HG03135 (cell line): ENCODE measurements at regions not wholly inside any gene's neighbourhood (a gene's known extent, or its start where the extent isn't known, plus 50 kb on each side); places are given as distances from the start of the nearest gene placed in this dataset.

ENCODE experiments used
- ATAC-seq: cut with Tn5 transposase; IDR thresholded peaks from one replicate; pipeline ENCODE4 v1.9.1; 2021; ENCODE audit warnings: mild to moderate bottlenecking, moderate library complexity; ENCODE audit not compliant: unreplicated experiment

DNA sequence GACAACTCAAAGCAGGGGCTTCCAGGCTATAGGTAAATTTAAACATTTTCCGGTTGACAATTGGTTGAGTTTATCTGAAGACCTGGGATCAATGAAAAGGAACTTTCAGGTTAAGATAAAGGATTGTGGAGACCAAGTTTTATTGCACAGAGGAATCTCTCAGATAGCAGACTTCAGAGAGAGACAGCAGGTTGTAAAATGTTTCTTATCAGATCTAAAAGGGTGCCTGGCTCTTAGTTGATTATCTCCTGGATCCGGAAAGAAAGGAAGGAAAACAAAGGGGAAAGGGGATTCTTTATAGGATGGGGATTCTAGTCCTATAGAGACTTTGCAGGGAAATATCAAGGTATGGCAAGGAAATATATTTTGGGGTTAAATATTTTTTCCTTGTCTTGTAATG, 951.3 kb upstream of the SEMA6D start:
- ATAC-seq: no peak

DNA sequence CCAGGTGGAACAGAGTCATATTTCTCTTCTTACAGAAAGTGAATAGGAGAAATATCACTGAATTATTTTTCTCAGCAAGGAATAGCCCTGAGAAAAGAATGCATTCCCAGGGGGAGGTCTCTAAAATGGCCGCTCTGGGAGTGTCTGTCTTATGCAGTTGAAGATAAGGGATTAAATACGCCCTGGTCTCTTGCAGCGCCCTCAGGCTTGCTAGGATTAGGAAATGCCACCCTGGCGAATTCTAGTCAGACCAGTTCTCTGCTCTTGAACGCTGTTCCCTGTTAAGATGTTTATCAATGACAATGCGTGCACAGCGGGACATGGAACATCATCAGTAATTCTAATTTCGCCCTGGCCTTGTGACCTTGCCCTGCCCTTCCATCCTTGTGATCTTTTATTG, 949.0 kb upstream of the SEMA6D start:
- ATAC-seq: no peak

DNA sequence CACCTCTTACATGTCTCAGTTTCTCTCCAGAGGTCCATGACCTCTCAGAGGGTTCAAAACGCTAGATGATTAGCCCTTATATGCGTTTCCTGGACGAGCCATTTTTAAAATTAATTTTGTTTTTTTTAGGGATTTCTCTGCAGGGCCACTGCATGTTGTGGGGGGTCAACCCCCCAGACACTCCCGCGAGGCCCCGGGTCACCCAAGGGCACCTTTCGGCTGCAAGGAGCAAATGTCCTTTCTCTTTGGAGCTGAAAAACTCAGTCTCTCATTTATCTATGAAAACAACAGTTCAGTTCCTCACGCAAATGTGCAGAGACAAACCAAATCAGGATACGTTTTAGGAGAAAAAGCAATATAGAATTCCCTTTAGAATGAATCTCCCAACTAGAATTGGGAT, 944.3 kb upstream of the SEMA6D start:
- no peak for ATAC-seq

DNA sequence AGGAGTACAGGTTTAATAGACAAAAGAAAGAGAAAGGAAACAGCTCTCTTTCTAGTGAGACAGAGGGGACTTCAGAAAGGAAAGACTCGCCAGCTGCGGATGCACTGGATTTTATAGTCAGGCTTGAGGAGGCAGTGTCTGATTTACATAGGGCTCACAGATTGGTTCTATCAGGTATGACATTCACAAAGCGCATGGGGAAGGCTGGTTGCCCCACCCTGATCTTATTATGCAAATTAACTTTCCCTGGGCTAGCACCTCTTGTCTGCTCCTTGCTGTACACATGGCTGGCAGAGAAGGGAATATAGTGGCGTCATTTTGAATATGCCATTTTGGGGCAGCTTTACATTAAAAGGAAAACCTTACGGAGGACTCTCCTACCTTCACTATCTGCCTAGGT, 938.4 kb upstream of the SEMA6D start:
- ATAC-seq: no peak

- no peak for ATAC-seq
Observed at GRCh38 chr15:46786590-46787285, 930.6 kb upstream of the SEMA6D start.

DNA sequence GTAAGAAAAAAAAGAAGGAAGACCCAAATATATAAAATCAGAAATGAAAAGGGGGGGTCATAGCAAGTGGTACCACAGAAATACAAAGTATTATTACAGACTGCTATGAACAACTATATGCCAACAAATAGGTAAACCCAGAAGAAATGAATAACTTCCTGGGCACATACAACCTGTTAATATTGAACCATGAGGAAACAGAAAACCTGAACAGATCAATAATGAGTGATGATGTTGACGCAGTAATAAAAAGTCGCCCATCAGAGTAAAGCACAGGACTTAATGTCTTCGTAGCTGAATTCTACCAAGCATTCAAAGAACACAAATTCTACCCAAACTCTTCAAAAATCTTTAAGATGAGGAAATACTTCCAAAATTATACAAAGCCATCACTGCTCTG, 921.6 kb upstream of the SEMA6D start:
- no peak for ATAC-seq

DNA sequence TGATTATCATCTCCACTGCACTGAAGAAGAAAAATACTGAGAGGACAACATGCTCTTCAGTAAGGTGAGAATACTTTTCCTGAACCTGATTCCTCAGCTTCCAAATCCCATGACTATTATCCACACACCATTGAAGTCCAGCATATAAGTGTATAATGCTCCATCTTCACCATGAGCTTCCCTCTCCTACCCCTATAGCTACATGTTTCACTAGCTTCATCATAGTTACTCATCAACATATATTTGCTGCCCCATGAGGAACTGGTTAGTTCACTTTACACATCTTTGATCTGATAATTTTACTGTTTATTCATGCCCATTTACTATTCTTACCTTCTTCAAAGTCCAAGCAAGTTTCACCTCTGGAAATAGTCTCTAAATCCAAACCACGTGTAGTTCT, 908.5 kb upstream of the SEMA6D start:
- ATAC-seq: no peak

GRCh38 chr15:46815240-46815639, 902.1 kb upstream of the SEMA6D start:
- no peak for ATAC-seq

GRCh38 chr15:46815765-46816164, 901.5 kb upstream of the SEMA6D start:
- no peak for ATAC-seq

- no peak for ATAC-seq
Observed at GRCh38 chr15:46848704-46849103, 868.6 kb upstream of the SEMA6D start.

- ATAC-seq: no peak
Observed at GRCh38 chr15:46853600-46853999, 863.7 kb upstream of the SEMA6D start.

DNA sequence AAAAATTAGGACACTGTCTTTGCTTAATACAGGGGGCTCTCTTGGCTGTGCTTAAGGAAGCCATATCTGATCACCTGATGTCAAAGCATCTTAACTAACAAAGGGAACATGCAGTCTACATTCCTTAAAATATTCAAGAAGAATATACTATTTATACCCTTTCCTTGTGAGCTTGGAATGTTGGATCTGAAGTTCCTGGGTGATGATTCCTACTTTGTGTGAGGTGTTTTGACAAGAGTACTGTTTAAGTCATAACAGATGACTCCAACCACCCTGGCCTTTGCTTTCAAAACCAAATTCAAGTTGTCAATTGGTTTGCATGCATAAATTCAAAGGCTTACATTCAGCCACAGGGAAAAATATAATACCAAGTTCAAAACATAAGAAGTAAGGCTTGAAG, 862.7 kb upstream of the SEMA6D start:
- no peak for ATAC-seq

GRCh38 chr15:46855388-46855787, 861.9 kb upstream of the SEMA6D start:
- no peak for ATAC-seq

DNA sequence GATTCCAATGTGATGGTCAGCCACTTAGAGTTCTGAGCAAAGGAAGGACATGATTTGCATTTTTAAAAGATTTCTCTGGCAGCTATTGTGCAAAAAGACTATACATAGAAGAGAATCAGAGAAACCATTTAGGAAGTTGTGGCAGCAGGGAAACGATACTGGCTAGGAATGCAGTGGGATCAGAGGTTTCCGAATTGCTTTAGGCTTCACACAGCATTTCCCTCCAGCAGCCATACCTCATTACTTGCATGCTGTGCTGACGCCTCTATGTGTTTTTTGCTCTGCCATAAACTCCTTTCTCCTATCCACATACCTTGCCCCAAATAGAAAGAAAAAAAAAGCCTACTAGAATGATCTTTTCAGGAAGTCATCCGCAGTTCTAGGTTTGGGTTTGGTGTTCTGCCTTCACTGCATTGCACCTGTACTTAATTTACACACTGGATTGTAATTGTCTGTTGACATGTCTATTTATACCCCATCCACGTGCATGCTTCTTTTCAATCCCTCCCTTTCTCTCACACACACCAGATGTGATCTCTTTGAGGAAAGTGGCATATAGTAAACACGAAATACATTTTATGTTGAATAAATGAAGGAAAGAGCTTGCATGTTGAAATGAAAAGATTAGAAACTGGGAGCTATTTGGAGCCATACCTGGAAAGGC, 860.3 kb upstream of the SEMA6D start:
- no peak for ATAC-seq

DNA sequence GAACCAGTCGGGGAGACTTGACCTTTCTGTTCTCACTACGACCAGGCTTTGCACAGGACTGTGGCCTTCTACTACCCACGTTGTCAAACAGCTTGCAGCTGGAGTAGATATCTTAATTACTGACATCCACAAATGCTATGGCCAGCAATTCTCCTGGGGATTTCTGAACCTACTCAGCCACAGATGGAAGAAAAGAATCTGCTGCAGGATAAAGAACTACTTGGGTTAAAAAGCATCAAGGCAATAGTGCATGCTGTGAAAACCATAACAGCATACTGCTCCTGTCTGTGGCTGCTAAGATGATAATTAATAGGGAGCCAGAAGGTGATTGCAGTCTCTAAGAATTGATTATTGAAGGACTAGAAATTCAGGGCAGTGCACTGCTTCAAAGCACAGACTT, 859.2 kb upstream of the SEMA6D start:
- ATAC-seq: no peak

GRCh38 chr15:46861796-46862195, 855.5 kb upstream of the SEMA6D start:
- no peak for ATAC-seq

DNA sequence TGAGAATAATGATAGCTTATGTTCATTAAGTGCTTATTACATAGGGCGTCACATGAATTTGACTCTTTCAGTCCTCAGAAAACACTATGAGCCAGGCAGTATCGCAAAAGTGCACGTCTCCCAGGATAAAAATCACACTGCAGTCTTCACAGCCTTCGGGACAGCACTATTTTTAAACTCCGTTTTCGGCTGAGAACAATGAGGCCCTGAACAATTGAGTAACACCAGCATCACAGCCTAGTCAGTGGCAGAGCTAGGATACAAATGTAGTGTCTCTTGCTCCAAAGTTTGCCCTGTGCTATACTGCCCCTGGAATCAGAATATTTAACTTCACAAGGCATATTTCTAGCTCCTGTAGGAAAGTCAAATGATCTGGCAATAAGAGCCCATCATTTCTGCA, 852.1 kb upstream of the SEMA6D start:
- ATAC-seq: no peak

DNA sequence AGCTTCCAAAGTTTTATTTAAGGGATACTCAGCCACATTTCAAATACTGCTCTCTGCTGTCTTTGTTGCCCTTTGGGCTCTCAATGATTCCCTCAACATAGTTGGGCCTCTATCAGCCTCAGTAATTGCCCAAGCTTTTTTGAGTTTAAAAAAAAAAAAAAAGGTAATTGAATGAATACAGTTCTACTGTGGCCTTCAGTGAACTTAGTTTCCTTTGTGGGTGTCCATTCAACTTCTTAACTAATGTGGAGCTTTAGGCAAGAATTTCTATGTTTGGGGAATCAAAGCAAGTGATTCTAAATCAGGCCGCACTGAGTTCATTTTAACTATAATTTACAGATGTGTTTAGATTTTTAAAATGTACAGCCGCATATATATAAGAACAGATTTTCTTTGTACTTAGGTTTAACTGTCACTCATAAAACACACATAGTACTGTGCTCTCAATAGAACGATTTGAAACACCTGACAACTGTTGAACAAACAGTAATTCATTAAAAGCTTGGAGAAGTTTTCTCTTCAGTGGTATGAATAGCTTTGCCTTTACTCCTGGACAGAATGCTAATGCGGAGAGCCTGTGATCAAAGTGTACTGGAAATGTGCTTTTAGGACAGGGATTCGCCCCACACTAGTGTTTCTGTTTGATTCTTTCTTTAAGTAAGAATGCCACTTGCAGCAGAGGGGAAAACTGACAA, 844.9 kb upstream of the SEMA6D start:
- ATAC-seq: no peak

- no peak for ATAC-seq
Observed at GRCh38 chr15:46872981-46873330, 844.3 kb upstream of the SEMA6D start.

GRCh38 chr15:46879032-46879770, 838.1 kb upstream of the SEMA6D start:
- ATAC-seq: no peak

GRCh38 chr15:46880791-46881190, 836.5 kb upstream of the SEMA6D start:
- no peak for ATAC-seq
